Caco-2 (cell line): ENCODE measurements at regions not wholly inside any gene's neighbourhood (a gene's known extent, or its start where the extent isn't known, plus 50 kb on each side); places are given as distances from the start of the nearest gene placed in this dataset.

Source experiments
- BruUV-seq: library from RNA; stranded (reverse); fragments of 400-500 nt; replicated peaks from 2 replicates; lab custom pipeline; 2021; lab: Mats Ljungman, UMichigan
- CTCF ChIA-PET: fragments of 300-600 bp; sonication (Branson Sonifier 250); formaldehyde crosslinking; loops from one replicate; lab custom pipeline; 2022; ENCODE audit warnings: antibody characterized with exemption; lab: Charles Lee
- POLR2A ChIA-PET: fragments of 300-600 bp; sonication (Branson Sonifier 250); formaldehyde crosslinking; loops from one replicate; lab custom pipeline; 2022; ENCODE audit warnings: antibody characterized with exemption; lab: Charles Lee
- DNase-seq, 2 experiments: peaks; one replicate each; pipeline versions ENCODE4 v3.0.0 to v3.0.0-alpha.2; 2020 to 2022
- H3K27me3 ChIP-seq: replicated peaks from 2 replicates; pipeline ENCODE4 v1.6.0; 2011; ENCODE audit warnings: low read length; ENCODE audit not compliant: control insufficient read depth, insufficient read depth
- H3K36me3 ChIP-seq: 2 replicates; pipeline ENCODE4 v1.5.1; 2011; ENCODE audit warnings: low read length; ENCODE audit not compliant: control insufficient read depth, insufficient read depth
- H3K4me1 ChIP-seq: fragments of 250-450 bp; sonication (Bioruptor Pico); 2 replicates; pipeline ENCODE4 v1.5.1; 2020; ENCODE audit warnings: mild to moderate bottlenecking
- H3K4me3 ChIP-seq: 2 replicates; pipeline ENCODE4 v1.5.1; 2011; ENCODE audit warnings: low read depth, mild to moderate bottlenecking, control low read depth, low read length
- H3K9me3 ChIP-seq: fragments of 250-450 bp; sonication (Bioruptor Pico); 2 replicates; pipeline ENCODE4 v1.5.1; 2020; ENCODE audit warnings: mild to moderate bottlenecking, moderate library complexity
- H3K27ac Mint-ChIP-seq: one replicate; pipeline ENCODE4 v1.8.0; 2022; ENCODE audit warnings: mixed read lengths; ENCODE audit not compliant: unreplicated experiment
- H3K27me3 Mint-ChIP-seq: one replicate; pipeline ENCODE4 v1.8.0; 2022; ENCODE audit warnings: mixed read lengths; ENCODE audit not compliant: insufficient read depth, unreplicated experiment
- H3K36me3 Mint-ChIP-seq: one replicate; pipeline ENCODE4 v1.8.0; 2022; ENCODE audit warnings: mild to moderate bottlenecking, mixed read lengths; ENCODE audit not compliant: insufficient read depth, unreplicated experiment
- H3K4me1 Mint-ChIP-seq: one replicate; pipeline ENCODE4 v1.8.0; 2022; ENCODE audit warnings: low read depth, mixed read lengths; ENCODE audit not compliant: unreplicated experiment
- H3K4me3 Mint-ChIP-seq: one replicate; pipeline ENCODE4 v1.8.0; 2022; ENCODE audit warnings: mild to moderate bottlenecking, moderate library complexity, mixed read lengths; ENCODE audit not compliant: unreplicated experiment
- H3K9me3 Mint-ChIP-seq: one replicate; pipeline ENCODE4 v1.8.0; 2022; ENCODE audit warnings: mixed read lengths; ENCODE audit not compliant: unreplicated experiment
- CTCF ChIP-seq, 2 experiments: fragments of 200-600 bp in 1 of 2; IDR thresholded peaks; 1 replicate in 1 of 2; 2 replicates in 1 of 2; pipeline versions ENCODE4 v1.5.1 to v1.8.0; 2011 to 2022; ENCODE audit warnings: antibody characterized with exemption in 1 of 2, control low read depth in 1 of 2, inconsistent platforms in 1 of 2, low read depth in 1 of 2, low read length in 1 of 2, mild to moderate bottlenecking in 1 of 2, moderate library complexity in 1 of 2; ENCODE audit not compliant: insufficient read depth in 1 of 2, severe bottlenecking in 1 of 2, unreplicated experiment in 1 of 2
- intact Hi-C: fragments of 100-400 bp; cut with micrococcal nuclease; formaldehyde crosslinking; loops from one replicate; pipeline ENCODE4 v1.10.0; 2022; ENCODE audit not compliant: unreplicated experiment

- POLR2A ChIA-PET = no interaction called here
- no peaks in the 10 kb centered on the region for H3K4me1 Mint-ChIP-seq
- peaks cover 25% of the 10 kb centered on the region for H3K9me3 Mint-ChIP-seq
Measured at GRCh38 chr5:44178414-44178813, 210.8 kb downstream of the FGF10 start.

GRCh38 chr5:44167540-44167939 lies 221.7 kb downstream of the FGF10 start:
- no peaks in the 10 kb centered on the region for H3K27me3 Mint-ChIP-seq
- H3K4me3 Mint-ChIP-seq = no peak overlapping the region
- peaks cover 47% of the 10 kb centered on the region for H3K9me3 Mint-ChIP-seq
- H3K27ac Mint-ChIP-seq = no peak overlapping the region
- peaks cover 3% of the 10 kb centered on the region for H3K9me3 ChIP-seq
- BruUV-seq = no TSS peak
- ChIA-PET CTCF (no interaction called here), POLR2A (no interaction called here)
- intact Hi-C loops = no loop called here
- H3K36me3 Mint-ChIP-seq = no peaks in the 10 kb centered on the region
- H3K4me3 ChIP-seq = no peak overlapping the region
- no peak for TF ChIP-seq CTCF (IDR thresholded peaks at IDR 0.05; ENCODE audit: insufficient read depth in 1 of 2, low read depth in 1 of 2, low read length in 1 of 2, severe bottlenecking in 1 of 2, unreplicated experiment in 1 of 2)
- H3K27me3 ChIP-seq = no peaks in the 10 kb centered on the region
- 0 out of 2 replicates have a peak, but pooled peaks cover 4% of the 10 kb centered on the region for H3K4me1 ChIP-seq
- H3K36me3 ChIP-seq = no peaks in the 10 kb centered on the region
- H3K4me1 Mint-ChIP-seq = no peaks in the 10 kb centered on the region
- DNase-seq = no peak

More at GRCh38 chr5:44178414-44178813, 210.8 kb downstream of the FGF10 start:
- Mint-ChIP-seq H3K27me3 (no peaks in the 10 kb centered on the region), H3K4me3 (no peak overlapping the region), H3K36me3 (no peaks in the 10 kb centered on the region), H3K27ac (no peak overlapping the region)
- TF ChIP-seq CTCF (IDR thresholded peaks at IDR 0.05; ENCODE audit: insufficient read depth in 1 of 2, low read depth in 1 of 2, low read length in 1 of 2, severe bottlenecking in 1 of 2, unreplicated experiment in 1 of 2) = no peak
- DNase-seq = no peak
- H3K36me3 ChIP-seq = no peaks in the 10 kb centered on the region
- no TSS peak for BruUV-seq
- no peaks in the 10 kb centered on the region; the same call in 1 of the 2 replicates for H3K9me3 ChIP-seq
- H3K27me3 ChIP-seq = no peaks in the 10 kb centered on the region
- H3K4me1 ChIP-seq = no peaks in the 10 kb centered on the region
- H3K4me3 ChIP-seq = no peak overlapping the region
- CTCF ChIA-PET = no interaction called here
- intact Hi-C loops = no loop called here

- H3K36me3 ChIP-seq = no peaks in the 10 kb centered on the region
- CTCF ChIA-PET = no interaction called here
Measured at GRCh38 chr5:44160369-44160768, 228.9 kb downstream of the FGF10 start.

More at GRCh38 chr5:44160369-44160768, 228.9 kb downstream of the FGF10 start:
- Mint-ChIP-seq H3K36me3 (no peaks in the 10 kb centered on the region), H3K9me3 (peaks cover 27% of the 10 kb centered on the region), H3K27me3 (no peaks in the 10 kb centered on the region), H3K27ac (no peak overlapping the region), H3K4me3 (no peak overlapping the region), H3K4me1 (no peaks in the 10 kb centered on the region)
- BruUV-seq = no TSS peak
- Histone ChIP-seq H3K27me3 (no peaks in the 10 kb centered on the region), H3K4me1 (no peaks in the 10 kb centered on the region), H3K9me3 (peaks cover 1% of the 10 kb centered on the region), H3K4me3 (no peak overlapping the region)
- DNase-seq = no peak
- intact Hi-C loops = no loop called here
- POLR2A ChIA-PET = no interaction called here
- no peak for TF ChIP-seq CTCF (IDR thresholded peaks at IDR 0.05; ENCODE audit: insufficient read depth in 1 of 2, low read depth in 1 of 2, low read length in 1 of 2, severe bottlenecking in 1 of 2, unreplicated experiment in 1 of 2)
